A673 (cell line): ENCODE measurements at regions not wholly inside any gene's neighbourhood (a gene's known extent, or its start where the extent isn't known, plus 50 kb on each side); places are given as distances from the start of the nearest gene placed in this dataset.

Experiments
- EZH2 ChIP-seq: fragments of 200-600 bp; sonication (generic); IDR thresholded peaks from 2 replicates; pipeline ENCODE4 v1.6.1; 2017; ENCODE audit warnings: borderline replicate concordance, low read depth, mild to moderate bottlenecking, mixed read lengths, antibody characterized with exemption, low read length; ENCODE audit not compliant: poor library complexity, severe bottlenecking
- TF ChIP-seq, protein P1 (sequence below): fragments of 300-800, 200-600 bp; sonication (generic); conservative IDR thresholded peaks from 2 replicates; pipeline ENCODE4 v1.5.1; 2017; ENCODE audit warnings: low read depth, mild to moderate bottlenecking, antibody characterized with exemption, low read length, moderate library complexity, mixed read lengths

GRCh38 chr2:39994151-39994550, 215.1 kb upstream of the THUMPD2 start:
- TF ChIP-seq, protein P1, sequence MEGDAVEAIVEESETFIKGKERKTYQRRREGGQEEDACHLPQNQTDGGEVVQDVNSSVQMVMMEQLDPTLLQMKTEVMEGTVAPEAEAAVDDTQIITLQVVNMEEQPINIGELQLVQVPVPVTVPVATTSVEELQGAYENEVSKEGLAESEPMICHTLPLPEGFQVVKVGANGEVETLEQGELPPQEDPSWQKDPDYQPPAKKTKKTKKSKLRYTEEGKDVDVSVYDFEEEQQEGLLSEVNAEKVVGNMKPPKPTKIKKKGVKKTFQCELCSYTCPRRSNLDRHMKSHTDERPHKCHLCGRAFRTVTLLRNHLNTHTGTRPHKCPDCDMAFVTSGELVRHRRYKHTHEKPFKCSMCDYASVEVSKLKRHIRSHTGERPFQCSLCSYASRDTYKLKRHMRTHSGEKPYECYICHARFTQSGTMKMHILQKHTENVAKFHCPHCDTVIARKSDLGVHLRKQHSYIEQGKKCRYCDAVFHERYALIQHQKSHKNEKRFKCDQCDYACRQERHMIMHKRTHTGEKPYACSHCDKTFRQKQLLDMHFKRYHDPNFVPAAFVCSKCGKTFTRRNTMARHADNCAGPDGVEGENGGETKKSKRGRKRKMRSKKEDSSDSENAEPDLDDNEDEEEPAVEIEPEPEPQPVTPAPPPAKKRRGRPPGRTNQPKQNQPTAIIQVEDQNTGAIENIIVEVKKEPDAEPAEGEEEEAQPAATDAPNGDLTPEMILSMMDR, result no peak
- TF ChIP-seq EZH2, result no peak
